CD14-positive monocyte (primary cell): ENCODE measurements at regions not wholly inside any gene's neighbourhood (a gene's known extent, or its start where the extent isn't known, plus 50 kb on each side); places are given as distances from the start of the nearest gene placed in this dataset.

ENCODE experiments used
- DNase-seq, 3 donors: peaks; one replicate each; pipeline ENCODE4 v3.0.0-alpha.2; 2011 to 2022
- H2AFZ ChIP-seq: 2 replicates; pipeline ENCODE4 v1.6.0; 2012; ENCODE audit warnings: mild to moderate bottlenecking, low read depth, low read length, inconsistent platforms; ENCODE audit not compliant: insufficient read depth, poor library complexity, severe bottlenecking
- H3K27ac ChIP-seq, 2 donors: 1 replicate in 1 of 2; 2 replicates in 1 of 2; pipeline ENCODE4 v1.5.1; 2012 to 2013; ENCODE audit warnings: low read length in 2 of 2, control low read depth in 1 of 2, inconsistent platforms in 1 of 2, low read depth in 1 of 2, mild to moderate bottlenecking in 1 of 2
- H3K27me3 ChIP-seq, 2 donors: one replicate each; pipeline versions ENCODE4 v1.6.0 to v1.6.1; 2011 to 2013; ENCODE audit warnings: low read length in 2 of 2; ENCODE audit not compliant: control insufficient read depth in 2 of 2, insufficient read depth in 2 of 2
- H3K36me3 ChIP-seq, 2 donors: replicated peaks in 1 of 2; 1 replicate in 1 of 2; 2 replicates in 1 of 2; pipeline versions ENCODE4 v1.5.1 to v1.6.1; 2012 to 2013; ENCODE audit warnings: low read length in 2 of 2, control low read depth in 1 of 2, inconsistent platforms in 1 of 2, mild to moderate bottlenecking in 1 of 2; ENCODE audit not compliant: insufficient read depth in 2 of 2, control insufficient read depth in 1 of 2
- H3K4me1 ChIP-seq, 2 donors: 1 replicate in 1 of 2; 2 replicates in 1 of 2; pipeline versions ENCODE4 v1.5.1 to v1.6.1; 2012 to 2013; ENCODE audit warnings: low read length in 2 of 2, control low read depth in 1 of 2, inconsistent platforms in 1 of 2, mild to moderate bottlenecking in 1 of 2, moderate library complexity in 1 of 2; ENCODE audit not compliant: insufficient read depth in 2 of 2, control insufficient read depth in 1 of 2
- H3K4me2 ChIP-seq: replicated peaks from 2 replicates; pipeline ENCODE3; 2012; ENCODE audit warnings: low read length, moderate library complexity, mild to moderate bottlenecking; ENCODE audit not compliant: poor library complexity, severe bottlenecking; ENCODE audit errors: extremely low read depth
- H3K4me3 ChIP-seq, 3 experiments: fragments of 200-600 bp in 1 of 3; sonication (generic) in 1 of 3; replicated peaks in 1 of 3; 1 replicate in 2 of 3; 2 replicates in 1 of 3; pipeline ENCODE4 v1.5.1; 2011 to 2013; ENCODE audit warnings: low read length in 3 of 3, mild to moderate bottlenecking in 3 of 3, control low read depth in 2 of 3, low read depth in 2 of 3, inconsistent platforms in 1 of 3, moderate library complexity in 1 of 3
- H3K79me2 ChIP-seq: 2 replicates; pipeline ENCODE4 v1.6.0; 2012; ENCODE audit warnings: mild to moderate bottlenecking, control low read depth, inconsistent platforms, low read length, moderate library complexity; ENCODE audit not compliant: insufficient read depth
- H3K9ac ChIP-seq: 2 replicates; pipeline ENCODE4 v1.6.0; 2017; ENCODE audit warnings: low read length, mild to moderate bottlenecking; ENCODE audit not compliant: insufficient read depth, poor library complexity, severe bottlenecking
- H3K9me3 ChIP-seq, 2 donors: replicated peaks in 1 of 2; 1 replicate in 1 of 2; 2 replicates in 1 of 2; pipeline versions ENCODE4 v1.5.1 to v1.6.1; 2012 to 2013; ENCODE audit warnings: low read length in 2 of 2, control low read depth in 1 of 2; ENCODE audit not compliant: control insufficient read depth in 1 of 2, insufficient read depth in 1 of 2
- H4K20me1 ChIP-seq: 2 replicates; pipeline ENCODE4 v1.6.0; 2012; ENCODE audit warnings: mild to moderate bottlenecking, low read length, control low read depth, moderate library complexity; ENCODE audit not compliant: insufficient read depth
- H3K27ac Mint-ChIP-seq, 7 donors: one replicate each; pipeline ENCODE4 v1.8.0; 2020; ENCODE audit warnings: mild to moderate bottlenecking in 7 of 7, mixed read lengths in 7 of 7, moderate library complexity in 6 of 7, inconsistent platforms in 2 of 7
- H3K27me3 Mint-ChIP-seq, 3 donors: one replicate each; pipeline ENCODE4 v1.8.0; 2021 to 2022; ENCODE audit warnings: low read depth in 3 of 3, mild to moderate bottlenecking in 3 of 3, mixed read lengths in 3 of 3, moderate library complexity in 3 of 3, inconsistent platforms in 1 of 3
- H3K36me3 Mint-ChIP-seq, 2 donors: one replicate each; pipeline ENCODE4 v1.8.0; 2020; ENCODE audit warnings: mixed read lengths in 2 of 2, inconsistent platforms in 1 of 2, mild to moderate bottlenecking in 1 of 2
- H3K4me1 Mint-ChIP-seq: one replicate; pipeline ENCODE4 v1.8.0; 2020; ENCODE audit warnings: mild to moderate bottlenecking, mixed read lengths
- H3K4me3 Mint-ChIP-seq, 2 donors: one replicate each; pipeline ENCODE4 v1.8.0; 2020; ENCODE audit warnings: mild to moderate bottlenecking in 2 of 2, mixed read lengths in 2 of 2, moderate library complexity in 1 of 2
- H3K9me3 Mint-ChIP-seq, 7 donors: one replicate each; pipeline ENCODE4 v1.8.0; 2020 to 2022; ENCODE audit warnings: mixed read lengths in 7 of 7, mild to moderate bottlenecking in 6 of 7, moderate library complexity in 6 of 7, inconsistent platforms in 2 of 7
- CTCF ChIP-seq: fragments of 200-600 bp; IDR thresholded peaks from one replicate; pipeline ENCODE4 v1.8.0; 2022; ENCODE audit warnings: antibody characterized with exemption, mild to moderate bottlenecking
- WGBS: methylation state at CpG from one replicate; pipeline ENCODE4 v1.1.5; 2013; ENCODE audit warnings: missing lambda C conversion rate; ENCODE audit not compliant: insufficient coverage; 5-methylcytosine and 5-hydroxymethylcytosine counted together
- intact Hi-C, 2 donors: fragments of 100-400 bp; cut with micrococcal nuclease; formaldehyde crosslinking; loops; one replicate each; pipeline versions ENCODE4 v1.15.0 to v1.15.1; 2023

- H3K4me1 Mint-ChIP-seq: peaks cover 70% of the 10 kb centered on the region
- peaks cover 68 to 69% of the 10 kb centered on the region in 2 donors for H3K4me1 ChIP-seq
Observed at GRCh38 chr10:88045096-88045495, 181.7 kb downstream of the PTEN start.

GRCh38 chr10:88045656-88046415, 182.4 kb downstream of the PTEN start:
- H3K27me3 Mint-ChIP-seq: no peaks in the 10 kb centered on the region
- peak overlapping the region; percentile 71 to 91 (median 83) for H3K27ac Mint-ChIP-seq
- H3K36me3 Mint-ChIP-seq: no peaks in the 10 kb centered on the region
- peaks cover 68% of the 10 kb centered on the region for H3K4me1 Mint-ChIP-seq
- Histone ChIP-seq H3K4me2 (peak overlapping the region; percentile 46), H4K20me1 (no peaks in the 10 kb centered on the region), H3K36me3 (no peaks in the 10 kb centered on the region), H3K4me1 (peaks cover 68 to 69% of the 10 kb centered on the region in 2 donors), H3K27me3 (no peaks in the 10 kb centered on the region), H3K79me2 (no peaks in the 10 kb centered on the region), H3K9ac (no peak overlapping the region), H2AFZ (peak overlapping the region; percentile 34), H3K27ac (peak overlapping the region; percentile 53 to 65), H3K9me3 (no peaks in the 10 kb centered on the region), H3K4me3 (peak overlapping the region in 1 of 3 experiments; percentile 40)
- intact Hi-C loops: no loop called here
- TF ChIP-seq CTCF: no peak
- H3K9me3 Mint-ChIP-seq: no peaks in the 10 kb centered on the region
- peak overlapping the region in 1 of 2 donors; percentile 78 for H3K4me3 Mint-ChIP-seq
- DNase-seq: peak in 2 of 3 donors; percentile 24 to 45
- 0% methylated on average over 2 of the region's 5 CpGs for WGBS

More at GRCh38 chr10:88045096-88045495, 181.7 kb downstream of the PTEN start:
- H3K9me3 ChIP-seq: no peaks in the 10 kb centered on the region
- H3K36me3 Mint-ChIP-seq: no peaks in the 10 kb centered on the region
- H3K27me3 Mint-ChIP-seq: no peaks in the 10 kb centered on the region
- TF ChIP-seq CTCF: no peak
- peak overlapping the region; percentile 71 to 91 (median 83) for H3K27ac Mint-ChIP-seq
- H3K36me3 ChIP-seq: no peaks in the 10 kb centered on the region
- no peak overlapping the region for H3K9ac ChIP-seq
- intact Hi-C loops: no loop called here
- DNase-seq: no peak
- no peaks in the 10 kb centered on the region for H3K79me2 ChIP-seq
- H3K4me2 ChIP-seq: peak overlapping the region; percentile 46
- no peaks in the 10 kb centered on the region for H4K20me1 ChIP-seq
- no peaks in the 10 kb centered on the region for H3K9me3 Mint-ChIP-seq
- H3K4me3 Mint-ChIP-seq: peak overlapping the region in 1 of 2 donors; percentile 51
- H2AFZ ChIP-seq: no peak overlapping the region
- peak overlapping the region; percentile 53 to 65 for H3K27ac ChIP-seq
- H3K4me3 ChIP-seq: peak overlapping the region in 1 of 3 experiments; percentile 40
- WGBS: 100% methylated on average over 5 of the region's 5 CpGs
- H3K27me3 ChIP-seq: no peaks in the 10 kb centered on the region
